HepG2 (cell line): ENCODE measurements at regions not wholly inside any gene's neighbourhood (a gene's known extent, or its start where the extent isn't known, plus 50 kb on each side); places are given as distances from the start of the nearest gene placed in this dataset.

ENCODE experiments used
- ATF2 ChIP-seq: sonication (generic); formaldehyde crosslinking; IDR thresholded peaks from 2 replicates; pipeline ENCODE4 v1.4.0; 2020; ENCODE audit warnings: missing genetic modification reagents
- ATF7 ChIP-seq, 2 experiments: fragments of 450-650 bp in 1 of 2; sonication (generic) in 1 of 2; formaldehyde crosslinking in 1 of 2; IDR thresholded peaks; 2 replicates each; pipeline versions ENCODE4 v1.4.0 to v1.6.1; 2016 to 2020; ENCODE audit warnings: antibody characterized with exemption in 1 of 2, mild to moderate bottlenecking in 1 of 2, missing genetic modification reagents in 1 of 2
- CHD2 ChIP-seq: IDR thresholded peaks from 2 replicates; pipeline ENCODE4 v1.6.1; 2011; ENCODE audit warnings: low read depth, low read length, improper control_type of control experiment
- EHMT2 ChIP-seq: fragments of 200-600 bp; sonication (generic); IDR thresholded peaks from 2 replicates; pipeline ENCODE4 v1.7.0; 2017; ENCODE audit warnings: antibody characterized with exemption, low read depth, low read length, borderline replicate concordance
- ELF1 ChIP-seq: sonication (generic); formaldehyde crosslinking; IDR thresholded peaks from 2 replicates; pipeline ENCODE4 v1.4.0; 2020; ENCODE audit warnings: missing genetic modification reagents
- HDAC1 ChIP-seq: sonication (generic); formaldehyde crosslinking; IDR thresholded peaks from 2 replicates; pipeline ENCODE4 v1.5.1; 2020; ENCODE audit warnings: mild to moderate bottlenecking, missing genetic modification reagents
- HNRNPUL1 ChIP-seq: fragments of 200-400 bp; formaldehyde crosslinking; IDR thresholded peaks from 2 replicates; pipeline ENCODE4 v1.6.1; 2017; ENCODE audit warnings: low read depth, mild to moderate bottlenecking, low read length, moderate library complexity
- IKZF1 ChIP-seq: fragments of 450-650 bp; IDR thresholded peaks from 2 replicates; pipeline ENCODE4 v1.7.1; 2016
- MAX ChIP-seq: IDR thresholded peaks from 2 replicates; pipeline ENCODE4 v1.6.1; 2012; ENCODE audit warnings: inconsistent platforms
- MTERF4 ChIP-seq: sonication (generic); formaldehyde crosslinking; IDR thresholded peaks from 2 replicates; pipeline ENCODE4 v1.8.0; 2023; ENCODE audit warnings: mild to moderate bottlenecking, missing genetic modification reagents
- NCOR1 ChIP-seq: fragments of 200-600 bp; sonication (generic); IDR thresholded peaks from 2 replicates; pipeline ENCODE4 v1.7.0; 2017; ENCODE audit warnings: antibody characterized with exemption, low read length, borderline replicate concordance
- NFE2L2 ChIP-seq: fragments of 150-350 bp; IDR thresholded peaks from 2 replicates; pipeline ENCODE4 v1.6.1; 2014; ENCODE audit warnings: low read length
- PHB2 ChIP-seq: fragments of 450-650 bp; IDR thresholded peaks from 2 replicates; pipeline ENCODE4 v1.6.1; 2018; ENCODE audit not compliant: partially characterized antibody
- SMAD3 ChIP-seq: sonication (generic); formaldehyde crosslinking; IDR thresholded peaks from 2 replicates; pipeline ENCODE4 v1.4.0; 2020; ENCODE audit warnings: missing genetic modification reagents
- SNAPC2 ChIP-seq: sonication (generic); formaldehyde crosslinking; IDR thresholded peaks from 2 replicates; pipeline ENCODE4 v1.8.1; 2022; ENCODE audit warnings: mild to moderate bottlenecking, missing genetic modification reagents
- TEAD2 ChIP-seq: sonication (generic); formaldehyde crosslinking; IDR thresholded peaks from 2 replicates; pipeline ENCODE4 v1.9.0; 2021; ENCODE audit warnings: missing genetic modification reagents
- ZBTB25 ChIP-seq: IDR thresholded peaks from 2 replicates; pipeline ENCODE4 v1.6.1; 2018; ENCODE audit warnings: missing genetic modification reagents
- ZNF101 ChIP-seq: sonication (generic); formaldehyde crosslinking; IDR thresholded peaks from 2 replicates; pipeline ENCODE4 v1.4.0; 2020; ENCODE audit warnings: mild to moderate bottlenecking, low read depth, missing genetic modification reagents, borderline replicate concordance
- ZNF230 ChIP-seq: sonication (generic); formaldehyde crosslinking; IDR thresholded peaks from 2 replicates; pipeline ENCODE4 v1.4.0; 2020; ENCODE audit warnings: mild to moderate bottlenecking, missing genetic modification reagents
- ZNF34 ChIP-seq: sonication (generic); formaldehyde crosslinking; IDR thresholded peaks from 2 replicates; pipeline ENCODE4 v1.4.0; 2020; ENCODE audit warnings: mild to moderate bottlenecking, missing genetic modification reagents, borderline replicate concordance
- ZNF432 ChIP-seq: sonication (generic); formaldehyde crosslinking; IDR thresholded peaks from 2 replicates; pipeline ENCODE4 v1.5.0; 2020; ENCODE audit warnings: missing genetic modification reagents, mild to moderate bottlenecking, borderline replicate concordance
- ZNF44 ChIP-seq: sonication (generic); formaldehyde crosslinking; IDR thresholded peaks from 2 replicates; pipeline ENCODE4 v1.5.1; 2020; ENCODE audit warnings: mild to moderate bottlenecking, missing genetic modification reagents
- ZNF567 ChIP-seq: sonication (generic); formaldehyde crosslinking; IDR thresholded peaks from 2 replicates; pipeline ENCODE4 v1.8.1; 2023; ENCODE audit warnings: mild to moderate bottlenecking, missing genetic modification reagents, borderline replicate concordance
- ZNF605 ChIP-seq: sonication (generic); formaldehyde crosslinking; IDR thresholded peaks from 2 replicates; pipeline ENCODE4 v1.8.0; 2022; ENCODE audit warnings: mild to moderate bottlenecking, missing genetic modification reagents
- ZNF616 ChIP-seq: sonication (generic); formaldehyde crosslinking; IDR thresholded peaks from 2 replicates; pipeline ENCODE4 v1.5.0; 2020; ENCODE audit warnings: low read depth, mild to moderate bottlenecking, missing genetic modification reagents
- ZNF720 ChIP-seq: sonication (generic); formaldehyde crosslinking; IDR thresholded peaks from 2 replicates; pipeline ENCODE4 v1.4.0; 2020; ENCODE audit warnings: missing genetic modification reagents

- TF ChIP-seq ATF2 (peak; percentile 49; the same call in 1 of the 2 replicates), SNAPC2 (CRISPR knock-in tag) (no peak), ZNF616 (no peak), MAX (peak; percentile 58), HDAC1 (CRISPR knock-in tag) (peak; percentile 48), IKZF1 (no peak), CHD2 (no peak), ZNF34 (CRISPR knock-in tag) (no peak), ATF7 (IDR thresholded peaks at IDR 0.05) (no peak), ATF7 (CRISPR knock-in tag; IDR thresholded peaks at IDR 0.05) (no peak), ZNF101 (CRISPR knock-in tag) (no peak), TEAD2 (CRISPR knock-in tag) (no peak), ZNF44 (CRISPR knock-in tag) (no peak), SMAD3 (CRISPR knock-in tag) (peak; percentile 57; the same call in 1 of the 2 replicates), NCOR1 (no peak), EHMT2 (no peak; the same call in 1 of the 2 replicates), ELF1 (CRISPR knock-in tag) (no peak), ZNF230 (no peak), ZNF720 (no peak), MTERF4 (CRISPR knock-in tag) (no peak), ZNF605 (no peak), ZBTB25 (no peak; the same call in 1 of the 2 replicates), ZNF567 (CRISPR knock-in tag) (0 out of 2 replicates have a peak, but pooled peaks have one; percentile 37), HNRNPUL1 (peak; percentile 97), NFE2L2 (no peak), PHB2 (no peak), ZNF432 (CRISPR knock-in tag) (no peak)
Observed at GRCh38 chr16:9316615-9317014, 225.2 kb downstream of the HAPSTR1 start (continued).
